ENCODE measurements at regions not wholly inside any gene's neighbourhood (a gene's known extent, or its start where the extent isn't known, plus 50 kb on each side); places are given as distances from the start of the nearest gene placed in this dataset.

GRCh38 chr3:94654096-94654495 lies 591.2 kb downstream of the NSUN3 start:
- H3K4me1 ChIP-seq (ENCODE audit: insufficient read depth, insufficient read length), result no peaks in the 10 kb centered on the region
- no peak for DNase-seq (ENCODE audit: low read depth, low spot score)
- no peak for TF ChIP-seq ZNF274 (IDR thresholded peaks at IDR 0.05; ENCODE audit: low read depth, low read length)
- TF ChIP-seq SUZ12 (IDR thresholded peaks at IDR 0.05; ENCODE audit: extremely low read depth, insufficient read depth, insufficient read length), result no peak
- no peak for TF ChIP-seq YY1 (IDR thresholded peaks at IDR 0.05; ENCODE audit: insufficient read depth, insufficient read length)

GRCh38 chr3:94665922-94666321 lies 603.1 kb downstream of the NSUN3 start:
- TF ChIP-seq ZNF274 (IDR thresholded peaks at IDR 0.05; ENCODE audit: low read depth, low read length), result no peak
- no peak for TF ChIP-seq SUZ12 (IDR thresholded peaks at IDR 0.05; ENCODE audit: extremely low read depth, insufficient read depth, insufficient read length)
- TF ChIP-seq YY1 (IDR thresholded peaks at IDR 0.05; ENCODE audit: insufficient read depth, insufficient read length), result no peak
- no peak overlapping the region for H3K9ac ChIP-seq (ENCODE audit: insufficient read length, low read depth)
- H3K4me3 ChIP-seq (ENCODE audit: insufficient read length, low read depth), result no peak overlapping the region
- H3K27me3 ChIP-seq (ENCODE audit: insufficient read depth, insufficient read length), result no peaks in the 10 kb centered on the region
- H3K4me1 ChIP-seq (ENCODE audit: insufficient read depth, insufficient read length), result no peaks in the 10 kb centered on the region
- no peaks in the 10 kb centered on the region for H3K36me3 ChIP-seq (ENCODE audit: insufficient read depth, insufficient read length, low read length)
- no peaks in the 10 kb centered on the region for H3K9me3 ChIP-seq (ENCODE audit: insufficient read depth, low read length)
- no peak for DNase-seq (ENCODE audit: low read depth, low spot score)

More at GRCh38 chr3:94654096-94654495, 591.2 kb downstream of the NSUN3 start:
- no peaks in the 10 kb centered on the region for H3K36me3 ChIP-seq (ENCODE audit: insufficient read depth, insufficient read length, low read length)
- no peak overlapping the region for H3K4me3 ChIP-seq (ENCODE audit: insufficient read length, low read depth)
- no peaks in the 10 kb centered on the region for H3K9me3 ChIP-seq (ENCODE audit: insufficient read depth, low read length)
- no peak overlapping the region for H3K9ac ChIP-seq (ENCODE audit: insufficient read length, low read depth)
- H3K27me3 ChIP-seq (ENCODE audit: insufficient read depth, insufficient read length), result no peaks in the 10 kb centered on the region

GRCh38 chr3:94671078-94671477 lies 608.2 kb downstream of the NSUN3 start:
- no peaks in the 10 kb centered on the region for H3K4me1 ChIP-seq (ENCODE audit: insufficient read depth, insufficient read length)
- H3K4me3 ChIP-seq (ENCODE audit: insufficient read length, low read depth), result no peak overlapping the region
- no peaks in the 10 kb centered on the region for H3K9me3 ChIP-seq (ENCODE audit: insufficient read depth, low read length)
- H3K9ac ChIP-seq (ENCODE audit: insufficient read length, low read depth), result no peak overlapping the region
- no peak for DNase-seq (ENCODE audit: low read depth, low spot score)
- TF ChIP-seq ZNF274 (IDR thresholded peaks at IDR 0.05; ENCODE audit: low read depth, low read length) (no peak), SUZ12 (IDR thresholded peaks at IDR 0.05; ENCODE audit: extremely low read depth, insufficient read depth, insufficient read length) (no peak), YY1 (IDR thresholded peaks at IDR 0.05; ENCODE audit: insufficient read depth, insufficient read length) (no peak)
- no peaks in the 10 kb centered on the region for H3K27me3 ChIP-seq (ENCODE audit: insufficient read depth, insufficient read length)
- no peaks in the 10 kb centered on the region for H3K36me3 ChIP-seq (ENCODE audit: insufficient read depth, insufficient read length, low read length)

GRCh38 chr3:94673876-94674275 lies 611.0 kb downstream of the NSUN3 start:
- TF ChIP-seq ZNF274 (IDR thresholded peaks at IDR 0.05; ENCODE audit: low read depth, low read length) (no peak), SUZ12 (IDR thresholded peaks at IDR 0.05; ENCODE audit: extremely low read depth, insufficient read depth, insufficient read length) (no peak), YY1 (IDR thresholded peaks at IDR 0.05; ENCODE audit: insufficient read depth, insufficient read length) (no peak)

GRCh38 chr3:94686208-94686607 lies 623.3 kb downstream of the NSUN3 start:
- Histone ChIP-seq H3K4me1 (ENCODE audit: insufficient read depth, insufficient read length) (no peaks in the 10 kb centered on the region), H3K36me3 (ENCODE audit: insufficient read depth, insufficient read length, low read length) (no peaks in the 10 kb centered on the region), H3K9me3 (ENCODE audit: insufficient read depth, low read length) (no peaks in the 10 kb centered on the region), H3K27me3 (ENCODE audit: insufficient read depth, insufficient read length) (no peaks in the 10 kb centered on the region), H3K9ac (ENCODE audit: insufficient read length, low read depth) (no peak overlapping the region), H3K4me3 (ENCODE audit: insufficient read length, low read depth) (no peak overlapping the region)
- TF ChIP-seq ZNF274 (IDR thresholded peaks at IDR 0.05; ENCODE audit: low read depth, low read length) (no peak), YY1 (IDR thresholded peaks at IDR 0.05; ENCODE audit: insufficient read depth, insufficient read length) (no peak), SUZ12 (IDR thresholded peaks at IDR 0.05; ENCODE audit: extremely low read depth, insufficient read depth, insufficient read length) (no peak)
- no peak for DNase-seq (ENCODE audit: low read depth, low spot score)

More at GRCh38 chr3:94673876-94674275, 611.0 kb downstream of the NSUN3 start:
- Histone ChIP-seq H3K36me3 (ENCODE audit: insufficient read depth, insufficient read length, low read length) (no peaks in the 10 kb centered on the region), H3K9me3 (ENCODE audit: insufficient read depth, low read length) (no peaks in the 10 kb centered on the region), H3K27me3 (ENCODE audit: insufficient read depth, insufficient read length) (no peaks in the 10 kb centered on the region), H3K9ac (ENCODE audit: insufficient read length, low read depth) (no peak overlapping the region), H3K4me3 (ENCODE audit: insufficient read length, low read depth) (no peak overlapping the region), H3K4me1 (ENCODE audit: insufficient read depth, insufficient read length) (no peaks in the 10 kb centered on the region)
- DNase-seq (ENCODE audit: low read depth, low spot score), result no peak

- no peak for TF ChIP-seq YY1 (IDR thresholded peaks at IDR 0.05; ENCODE audit: insufficient read depth, insufficient read length)
- no peak for TF ChIP-seq ZNF274 (IDR thresholded peaks at IDR 0.05; ENCODE audit: low read depth, low read length)
- no peak for TF ChIP-seq SUZ12 (IDR thresholded peaks at IDR 0.05; ENCODE audit: extremely low read depth, insufficient read depth, insufficient read length)
- no peaks in the 10 kb centered on the region for H3K27me3 ChIP-seq (ENCODE audit: insufficient read depth, insufficient read length)
- H3K4me1 ChIP-seq (ENCODE audit: insufficient read depth, insufficient read length), result no peaks in the 10 kb centered on the region
- no peaks in the 10 kb centered on the region for H3K9me3 ChIP-seq (ENCODE audit: insufficient read depth, low read length)
- H3K36me3 ChIP-seq (ENCODE audit: insufficient read depth, insufficient read length, low read length), result no peaks in the 10 kb centered on the region
- H3K9ac ChIP-seq (ENCODE audit: insufficient read length, low read depth), result no peak overlapping the region
- no peak overlapping the region for H3K4me3 ChIP-seq (ENCODE audit: insufficient read length, low read depth)
- no peak for DNase-seq (ENCODE audit: low read depth, low spot score)
These were observed 631.3 kb downstream of the NSUN3 start for GRCh38 chr3:94693997-94694640.

GRCh38 chr3:94694894-94695293 lies 632.0 kb downstream of the NSUN3 start:
- TF ChIP-seq ZNF274 (IDR thresholded peaks at IDR 0.05; ENCODE audit: low read depth, low read length) (no peak), YY1 (IDR thresholded peaks at IDR 0.05; ENCODE audit: insufficient read depth, insufficient read length) (no peak), SUZ12 (IDR thresholded peaks at IDR 0.05; ENCODE audit: extremely low read depth, insufficient read depth, insufficient read length) (no peak)
- H3K27me3 ChIP-seq (ENCODE audit: insufficient read depth, insufficient read length), result no peaks in the 10 kb centered on the region
- no peaks in the 10 kb centered on the region for H3K4me1 ChIP-seq (ENCODE audit: insufficient read depth, insufficient read length)
- H3K4me3 ChIP-seq (ENCODE audit: insufficient read length, low read depth), result no peak overlapping the region
- DNase-seq (ENCODE audit: low read depth, low spot score), result no peak
- no peak overlapping the region for H3K9ac ChIP-seq (ENCODE audit: insufficient read length, low read depth)
- no peaks in the 10 kb centered on the region for H3K9me3 ChIP-seq (ENCODE audit: insufficient read depth, low read length)
- no peaks in the 10 kb centered on the region for H3K36me3 ChIP-seq (ENCODE audit: insufficient read depth, insufficient read length, low read length)
